Right atrium auricular region (tissue), 2 donors: ENCODE measurements at regions not wholly inside any gene's neighbourhood (a gene's known extent, or its start where the extent isn't known, plus 50 kb on each side); places are given as distances from the start of the nearest gene placed in this dataset.

ENCODE experiments used
- DNase-seq: peaks from one replicate; pipeline ENCODE4 v3.0.0-alpha.2; 2019; ENCODE audit warnings: low spot score
- H3K27ac ChIP-seq, 2 donors: fragments of 200-600 bp; sonication (generic); 1 replicate in 1 of 2; 2 replicates in 1 of 2; pipeline ENCODE4 v1.5.1; 2016 to 2019
- H3K27me3 ChIP-seq, 2 donors: fragments of 200-600 bp; sonication (generic); one replicate each; pipeline versions ENCODE4 v1.5.1 to v1.6.0; 2017 to 2019
- H3K36me3 ChIP-seq: fragments of 200-600 bp; sonication (generic); one replicate; pipeline ENCODE4 v1.5.1; 2016
- H3K4me1 ChIP-seq, 2 donors: fragments of 200-600 bp; sonication (generic); one replicate each; pipeline versions ENCODE4 v1.5.1 to v1.6.0; 2017 to 2019
- H3K4me3 ChIP-seq, 2 donors: fragments of 200-600 bp; sonication (generic); 1 replicate in 1 of 2; 2 replicates in 1 of 2; pipeline ENCODE4 v1.5.1; 2017 to 2019; ENCODE audit warnings: mild to moderate bottlenecking in 1 of 2, moderate library complexity in 1 of 2
- H3K9me3 ChIP-seq, 2 donors: fragments of 200-600 bp; sonication (generic); one replicate each; pipeline ENCODE4 v1.5.1; 2019
- CTCF ChIP-seq, 2 donors: fragments of 200-600 bp; sonication (generic); IDR thresholded peaks; one replicate each; pipeline ENCODE4 v1.5.1; 2019; ENCODE audit warnings: antibody characterized with exemption in 2 of 2

DNA sequence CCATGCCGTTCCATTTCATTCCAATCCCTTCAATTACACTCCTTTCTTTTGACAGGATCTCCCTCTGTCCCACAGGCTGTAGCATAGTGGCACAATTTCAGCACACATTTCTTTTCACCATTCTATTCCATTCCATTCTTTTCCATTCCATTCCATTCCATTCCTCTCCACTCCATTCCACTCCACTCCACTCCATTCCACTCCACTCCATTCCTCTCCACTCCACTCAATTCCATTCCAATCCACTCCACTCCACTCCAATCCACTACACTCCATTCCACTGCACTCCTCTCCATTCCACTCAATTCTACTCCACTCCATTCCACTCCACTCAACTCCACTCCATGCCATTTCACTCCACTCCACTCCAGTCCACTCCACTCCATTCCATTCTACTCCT, 1495.1 kb downstream of the TSPY10 start:
- Histone ChIP-seq H3K4me3 (no peak overlapping the region), H3K27ac (no peak overlapping the region), H3K9me3 (no peaks in the 10 kb centered on the region), H3K27me3 (no peaks in the 10 kb centered on the region), H3K36me3 (no peaks in the 10 kb centered on the region), H3K4me1 (no peaks in the 10 kb centered on the region)
- no peak for TF ChIP-seq CTCF (IDR thresholded peaks at IDR 0.05)
- no peak for DNase-seq

DNA sequence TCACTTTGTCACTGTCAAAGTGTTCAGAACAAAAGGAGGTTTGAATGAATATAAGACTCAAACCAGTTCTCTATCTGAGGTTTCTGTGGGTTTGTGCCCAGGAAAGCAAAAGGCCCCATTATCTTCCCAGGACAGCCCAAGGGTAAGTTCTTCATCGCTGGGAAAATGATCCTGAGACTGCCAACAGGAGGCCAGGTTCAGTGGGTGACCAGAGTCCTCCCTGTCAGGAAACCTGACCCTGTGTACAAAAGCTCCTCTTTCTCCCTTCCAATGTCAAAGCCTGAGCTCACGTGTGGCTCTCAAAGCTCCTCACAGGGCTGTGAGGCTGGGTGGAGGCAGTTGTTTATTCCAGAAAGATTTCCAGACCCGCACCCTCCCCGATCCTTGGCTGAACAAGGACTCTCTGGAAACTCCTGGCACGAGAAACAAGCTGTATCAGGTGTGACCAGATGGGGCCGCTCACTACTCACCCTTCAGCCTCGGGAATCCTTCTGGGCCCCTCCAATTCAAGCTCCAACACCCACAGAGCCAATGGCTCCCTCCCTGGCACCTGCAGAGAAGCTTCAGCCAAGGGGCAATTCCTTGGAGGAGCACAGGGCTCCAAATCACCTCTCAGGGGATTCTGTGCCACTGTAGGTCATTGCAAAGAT, 1516.7 kb downstream of the TSPY10 start:
- no peaks in the 10 kb centered on the region for H3K27me3 ChIP-seq
- H3K27ac ChIP-seq, result no peak overlapping the region
- no peak for DNase-seq
- H3K4me3 ChIP-seq, result no peak overlapping the region
- H3K9me3 ChIP-seq, result no peaks in the 10 kb centered on the region
- TF ChIP-seq CTCF (IDR thresholded peaks at IDR 0.05), result no peak
- no peaks in the 10 kb centered on the region for H3K36me3 ChIP-seq
- H3K4me1 ChIP-seq, result no peaks in the 10 kb centered on the region

DNA sequence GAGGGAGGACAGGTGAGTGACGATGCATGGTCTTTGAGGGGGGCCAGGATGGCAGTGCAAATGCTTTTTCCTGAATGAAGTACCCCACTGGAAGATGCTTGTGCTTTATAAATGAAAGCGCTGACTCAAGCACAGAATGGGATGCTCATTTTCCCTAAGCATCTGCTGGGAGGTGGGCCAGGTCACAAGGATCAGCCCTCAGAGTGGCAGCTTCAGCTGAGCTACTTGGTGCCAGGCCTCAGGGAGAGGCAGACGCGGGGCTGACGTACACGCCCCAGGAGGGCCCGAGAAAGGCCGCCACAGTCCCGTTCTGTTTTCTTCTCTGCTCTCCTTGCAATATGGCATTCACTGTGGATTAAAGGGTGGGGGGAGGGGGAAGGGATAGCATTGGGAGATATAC, 1535.8 kb downstream of the TSPY10 start:
- no peaks in the 10 kb centered on the region for H3K9me3 ChIP-seq
- no peak for DNase-seq
- no peaks in the 10 kb centered on the region for H3K27me3 ChIP-seq
- H3K4me3 ChIP-seq, result no peak overlapping the region
- no peaks in the 10 kb centered on the region for H3K36me3 ChIP-seq
- H3K4me1 ChIP-seq, result no peaks in the 10 kb centered on the region
- no peak for TF ChIP-seq CTCF (IDR thresholded peaks at IDR 0.05)
- no peak overlapping the region for H3K27ac ChIP-seq

- Histone ChIP-seq H3K4me3 (no peak overlapping the region), H3K36me3 (no peaks in the 10 kb centered on the region), H3K4me1 (no peaks in the 10 kb centered on the region), H3K9me3 (no peaks in the 10 kb centered on the region), H3K27me3 (no peaks in the 10 kb centered on the region), H3K27ac (no peak overlapping the region)
- no peak for TF ChIP-seq CTCF (IDR thresholded peaks at IDR 0.05)
- no peak for DNase-seq
Observed at GRCh38 chrY:11063960-11064359, 1536.3 kb downstream of the TSPY10 start.

GRCh38 chrY:11064376-11064775, 1536.7 kb downstream of the TSPY10 start:
- no peak for TF ChIP-seq CTCF (IDR thresholded peaks at IDR 0.05)
- Histone ChIP-seq H3K4me3 (no peak overlapping the region), H3K9me3 (no peaks in the 10 kb centered on the region), H3K27me3 (no peaks in the 10 kb centered on the region), H3K27ac (no peak overlapping the region), H3K36me3 (no peaks in the 10 kb centered on the region), H3K4me1 (no peaks in the 10 kb centered on the region)
- no peak for DNase-seq

DNA sequence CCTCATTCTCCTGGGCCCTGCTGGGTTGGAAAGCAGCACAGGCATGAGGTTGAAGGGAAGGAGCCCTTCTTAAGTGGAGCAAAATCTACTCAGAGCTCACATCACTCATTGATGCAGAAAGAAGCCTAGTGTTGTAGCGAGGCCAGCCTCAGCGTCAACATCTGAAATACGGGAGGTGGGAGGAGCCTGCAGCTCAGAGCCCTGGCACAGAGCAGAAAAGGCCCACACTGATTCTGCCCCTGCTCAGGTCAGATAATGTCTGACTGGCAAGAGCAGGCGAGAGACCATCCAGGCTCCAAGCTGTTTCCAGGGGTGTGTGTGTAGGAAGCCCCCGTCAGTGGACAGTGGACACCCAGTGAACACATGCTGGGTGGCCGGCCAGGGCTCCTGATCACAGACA, 1541.6 kb downstream of the TSPY10 start:
- Histone ChIP-seq H3K27ac (no peak overlapping the region), H3K4me1 (no peaks in the 10 kb centered on the region), H3K4me3 (no peak overlapping the region), H3K36me3 (no peaks in the 10 kb centered on the region), H3K9me3 (no peaks in the 10 kb centered on the region), H3K27me3 (no peaks in the 10 kb centered on the region)
- TF ChIP-seq CTCF (IDR thresholded peaks at IDR 0.05), result no peak
- no peak for DNase-seq
